H1 (cell line): ENCODE measurements at regions not wholly inside any gene's neighbourhood (a gene's known extent, or its start where the extent isn't known, plus 50 kb on each side); places are given as distances from the start of the nearest gene placed in this dataset.

ENCODE experiments used
- BRCA1 ChIP-seq: IDR thresholded peaks from 2 replicates; pipeline ENCODE4 v1.6.1; 2012; ENCODE audit warnings: low read depth, low read length, improper control_type of control experiment
- CHD7 ChIP-seq: fragments of 300-600 bp; sonication (generic); IDR thresholded peaks from 2 replicates; pipeline ENCODE4 v1.7.1; 2012; ENCODE audit warnings: low read length, moderate library complexity, mild to moderate bottlenecking, inconsistent platforms; ENCODE audit not compliant: insufficient replicate concordance
- EZH2 ChIP-seq: fragments of 200-600 bp; sonication (generic); IDR thresholded peaks from 2 replicates; pipeline ENCODE4 v1.7.1; 2012; ENCODE audit warnings: low read depth, mild to moderate bottlenecking, moderate library complexity, low read length, inconsistent platforms; ENCODE audit not compliant: severe bottlenecking
- FOSL1 ChIP-seq: IDR thresholded peaks from 2 replicates; pipeline ENCODE4 v1.6.1; 2011; ENCODE audit warnings: mild to moderate bottlenecking, low read depth, low read length, moderate library complexity; ENCODE audit not compliant: insufficient read depth
- GABPA ChIP-seq: IDR thresholded peaks from 2 replicates; pipeline ENCODE4 v1.6.1; 2011; ENCODE audit warnings: mild to moderate bottlenecking, low read length, moderate library complexity, borderline replicate concordance; ENCODE audit not compliant: insufficient read depth
- KDM1A ChIP-seq: fragments of 200-600, 300-600 bp; sonication (generic); IDR thresholded peaks from 2 replicates; pipeline ENCODE4 v1.7.1; 2016; ENCODE audit warnings: mild to moderate bottlenecking, low read length, borderline replicate concordance
- POLR2A ChIP-seq, 2 experiments: IDR thresholded peaks; 1 replicate in 1 of 2; 2 replicates in 1 of 2; pipeline ENCODE4 v1.6.1; 2011; ENCODE audit warnings: low read depth in 2 of 2, low read length in 2 of 2, mild to moderate bottlenecking in 2 of 2; ENCODE audit errors: control extremely low read depth in 1 of 2
- RAD21 ChIP-seq, 2 experiments: IDR thresholded peaks in 1 of 2; conservative IDR thresholded peaks in 1 of 2; 2 replicates each; pipeline ENCODE4 v1.6.1; 2011; ENCODE audit warnings: low read depth in 2 of 2, low read length in 2 of 2, improper control_type of control experiment in 1 of 2, inconsistent platforms in 1 of 2, mild to moderate bottlenecking in 1 of 2, moderate library complexity in 1 of 2
- SIX5 ChIP-seq: IDR thresholded peaks from 2 replicates; pipeline ENCODE4 v1.6.1; 2011; ENCODE audit warnings: mild to moderate bottlenecking, low read depth, low read length
- SUZ12 ChIP-seq: fragments of 200-600 bp; sonication (generic); IDR thresholded peaks from 2 replicates; pipeline ENCODE4 v1.6.1; 2012; ENCODE audit warnings: mild to moderate bottlenecking, inconsistent platforms, low read length, moderate library complexity, mixed read lengths
- TAF1 ChIP-seq: IDR thresholded peaks from 2 replicates; pipeline ENCODE4 v1.6.1; 2011; ENCODE audit warnings: mild to moderate bottlenecking, low read depth, low read length
- TAF7 ChIP-seq: optimal IDR thresholded peaks from 2 replicates; pipeline ENCODE3; 2011; ENCODE audit warnings: low read depth, mild to moderate bottlenecking, inconsistent platforms, low read length, moderate library complexity, borderline replicate concordance

- TF ChIP-seq CHD7 = no peak
- TF ChIP-seq TAF7 = no peak
- no peak for TF ChIP-seq SUZ12
- no peak for TF ChIP-seq FOSL1
- no peak for TF ChIP-seq KDM1A
- no peak for TF ChIP-seq RAD21 (IDR thresholded peaks at IDR 0.05 in 1 of 2, conservative IDR thresholded peaks at IDR 0.05 in 1 of 2; ENCODE audit: low read depth in 2 of 2, low read length in 2 of 2)
- TF ChIP-seq POLR2A (IDR thresholded peaks at IDR 0.05; ENCODE audit: control extremely low read depth in 1 of 2, low read depth in 2 of 2, low read length in 2 of 2) = no peak
- no peak for TF ChIP-seq BRCA1
- no peak for TF ChIP-seq TAF1
- no peak for TF ChIP-seq SIX5
- TF ChIP-seq GABPA = no peak
- TF ChIP-seq EZH2 = no peak
Measured at GRCh38 chr15:26066896-26067295, 203.8 kb upstream of the ATP10A start (continued).
